GM18508 (cell line): ENCODE measurements at regions not wholly inside any gene's neighbourhood (a gene's known extent, or its start where the extent isn't known, plus 50 kb on each side); places are given as distances from the start of the nearest gene placed in this dataset.
"Not testable (repeated sequence)": the region's sequence is repeated elsewhere in the genome, so short reads cannot be mapped to it uniquely, and the experiment has no call there.

Experiments used
- ATAC-seq: cut with Tn5 transposase; IDR thresholded peaks from one replicate; pipeline ENCODE4 v1.9.1; 2021; ENCODE audit warnings: moderate number of reproducible peaks; ENCODE audit not compliant: insufficient read depth, unreplicated experiment

- ATAC-seq: no peak
Observed at GRCh38 chr3:187795207-187795960, 50.1 kb upstream of the BCL6 start.

- no peak for ATAC-seq
Observed at GRCh38 chr3:187798126-187798525, 52.9 kb upstream of the BCL6 start.

DNA sequence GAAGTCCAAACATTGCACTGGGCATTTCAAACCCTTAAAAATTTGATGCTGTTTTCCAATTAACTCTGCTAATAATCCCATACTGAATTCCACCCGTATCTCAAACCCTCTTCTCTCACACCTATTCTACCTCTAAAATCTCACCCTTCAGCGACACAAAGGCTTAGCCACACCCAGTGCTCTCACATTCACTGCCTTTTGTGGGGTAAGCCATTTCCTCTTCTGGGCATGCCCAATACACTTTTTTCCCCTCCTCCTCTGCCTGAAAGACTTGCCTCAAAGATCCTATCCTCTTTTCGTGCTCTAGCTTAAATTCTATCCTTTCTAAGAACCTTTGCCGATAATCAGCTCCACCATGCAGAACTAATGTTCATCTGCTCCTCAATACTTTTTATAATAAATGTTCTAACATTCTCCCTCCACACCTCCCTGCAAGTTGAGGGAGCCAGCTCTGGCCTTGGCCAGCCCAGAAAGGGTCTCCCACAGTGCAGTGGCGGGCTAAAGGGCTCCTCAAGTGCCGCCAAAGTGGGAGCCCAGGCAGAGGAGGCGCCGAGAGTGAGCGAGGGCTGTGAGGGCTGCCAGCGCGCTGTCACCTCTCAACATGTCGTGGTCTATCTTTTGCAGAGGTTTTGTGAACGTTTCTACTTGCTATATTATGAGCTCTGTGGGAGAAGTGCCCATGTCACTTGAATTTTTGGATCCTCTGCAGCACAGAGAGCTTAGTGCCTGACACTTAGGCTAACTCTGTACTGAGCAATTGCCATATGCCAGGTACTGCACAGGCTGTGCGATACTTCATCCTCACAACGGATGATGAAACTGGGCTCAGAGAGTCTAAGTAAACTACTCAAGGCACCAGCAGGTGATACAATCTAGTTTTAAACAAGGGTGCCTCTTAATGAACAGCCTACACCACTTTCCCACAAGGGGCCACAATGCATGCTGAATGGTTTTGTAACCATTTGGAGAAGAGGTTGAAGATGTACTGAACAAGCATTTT is 53.6 kb upstream of the BCL6 start:
- ATAC-seq: no peak

DNA sequence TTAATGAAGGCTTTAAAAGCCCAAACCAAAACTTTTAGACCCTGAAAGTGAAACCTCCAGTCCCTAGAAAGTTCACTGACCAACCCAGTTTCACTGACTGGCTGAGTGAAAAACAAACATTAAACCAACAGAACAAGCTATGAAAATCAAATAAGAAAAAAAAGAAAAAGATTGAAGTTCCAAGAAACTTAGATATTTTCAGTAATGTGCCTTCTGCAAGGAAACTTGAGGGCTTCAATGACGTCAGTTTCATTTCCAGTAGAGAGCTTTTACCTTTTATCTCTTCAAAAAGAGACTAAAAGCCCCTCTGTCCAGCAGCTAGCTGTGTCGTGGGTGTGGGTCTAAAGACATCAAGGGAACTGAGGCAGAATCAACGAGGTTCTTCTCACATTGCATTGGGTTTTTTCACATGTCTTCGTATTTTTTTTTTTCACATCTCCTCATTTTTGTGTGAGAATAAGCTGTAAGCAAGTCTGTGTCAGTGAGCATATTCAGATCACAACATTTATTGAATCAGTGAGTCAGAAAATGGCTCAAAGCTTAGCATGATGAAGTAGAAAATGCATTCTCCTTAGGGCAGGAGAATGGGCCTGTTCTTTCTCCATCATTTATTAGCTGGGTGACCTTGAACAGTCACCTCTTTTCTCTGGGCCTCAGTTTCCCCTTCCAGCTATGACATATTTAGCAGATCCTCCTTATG is 54.8 kb upstream of the BCL6 start:
- peak; percentile 42 for ATAC-seq

GRCh38 chr3:187801152-187801551 is 55.9 kb upstream of the BCL6 start:
- no peak for ATAC-seq

- ATAC-seq: no peak
Observed at GRCh38 chr3:187802203-187802927, 57.1 kb upstream of the BCL6 start.

- peak; percentile 83 for ATAC-seq
Observed at GRCh38 chr3:187802928-187803259, 57.6 kb upstream of the BCL6 start.

GRCh38 chr3:187804120-187804744 is 59.0 kb upstream of the BCL6 start:
- ATAC-seq: no peak

GRCh38 chr3:187804745-187805121 is 59.5 kb upstream of the BCL6 start:
- ATAC-seq: no peak

DNA sequence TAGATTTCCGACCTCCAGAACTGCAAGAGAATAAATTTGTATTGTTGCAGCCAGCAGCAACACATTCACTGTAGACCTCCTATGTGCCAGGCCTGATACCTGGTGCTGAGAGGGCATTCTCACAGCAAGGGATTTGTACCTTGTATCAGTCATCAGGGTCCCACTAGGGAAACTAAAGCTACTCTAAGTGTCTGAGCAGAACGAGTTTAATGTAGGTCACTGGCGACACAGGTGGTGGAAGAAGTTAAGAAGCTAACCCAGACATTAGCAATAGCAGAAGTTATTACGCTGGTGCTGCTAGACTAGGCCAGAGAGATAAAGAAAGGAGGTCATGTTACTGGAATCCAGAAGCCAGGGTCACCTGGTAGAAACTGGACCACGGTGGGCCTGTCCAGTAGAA is 60.5 kb upstream of the BCL6 start:
- no peak for ATAC-seq

DNA sequence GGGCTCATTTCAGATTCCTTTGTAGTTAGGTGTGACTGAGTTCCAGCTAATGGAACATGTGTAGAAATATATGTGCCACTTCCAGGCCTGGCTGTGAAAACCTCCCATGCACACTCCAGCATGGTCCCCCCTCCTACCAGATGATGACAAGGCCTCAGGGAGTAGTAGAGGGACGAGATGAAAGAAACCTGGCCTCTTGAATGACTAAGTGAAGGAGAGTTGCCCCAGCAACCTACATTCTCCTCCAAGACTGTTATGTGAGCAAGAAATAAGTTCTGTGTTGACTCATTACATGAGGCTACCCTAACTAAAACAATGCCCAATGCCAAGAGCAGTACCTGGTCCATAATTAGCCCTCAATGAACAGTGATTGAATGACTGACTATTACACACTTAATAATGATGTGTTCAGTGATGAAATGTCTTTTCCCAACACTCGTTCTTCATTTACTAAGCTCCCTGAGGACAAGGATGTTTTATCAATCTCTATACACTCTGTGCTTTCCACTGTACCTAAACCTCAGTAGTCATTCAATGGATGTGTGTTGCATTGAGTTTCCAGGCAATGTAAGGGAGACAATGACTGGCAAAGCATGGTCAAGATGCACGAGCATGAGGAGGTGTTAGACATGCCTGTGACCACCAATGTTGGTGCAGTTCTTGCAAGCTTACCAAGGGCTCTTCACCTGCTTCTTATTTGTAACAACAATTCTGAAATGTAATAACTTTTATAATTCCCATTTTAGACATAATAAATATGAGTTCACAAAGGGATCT is 62.0 kb upstream of the BCL6 start:
- no peak for ATAC-seq

DNA sequence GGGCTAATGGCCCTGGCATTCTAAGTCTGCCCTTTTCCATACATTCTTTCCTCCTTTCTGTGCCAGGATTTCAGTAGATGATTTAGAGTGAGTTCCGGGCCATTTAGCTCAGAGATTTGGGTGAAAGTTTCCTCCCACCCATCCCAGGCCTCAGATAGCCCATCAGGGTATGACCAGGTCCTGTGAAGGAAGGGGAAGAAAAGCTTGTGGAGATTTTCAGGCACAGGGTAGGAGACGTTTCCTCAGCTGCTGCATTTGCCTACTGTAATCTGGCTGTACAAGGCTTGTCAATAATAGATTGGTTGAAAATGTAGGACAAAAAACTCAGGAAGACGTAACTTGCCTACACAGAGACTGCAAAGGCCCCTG is 63.2 kb upstream of the BCL6 start:
- no peak for ATAC-seq

- no peak for ATAC-seq
Observed at GRCh38 chr3:187809612-187809991, 64.3 kb upstream of the BCL6 start.

GRCh38 chr3:187810021-187810446 is 64.8 kb upstream of the BCL6 start:
- no peak for ATAC-seq

GRCh38 chr3:187811585-187812250 is 66.5 kb upstream of the BCL6 start:
- ATAC-seq: no peak

DNA sequence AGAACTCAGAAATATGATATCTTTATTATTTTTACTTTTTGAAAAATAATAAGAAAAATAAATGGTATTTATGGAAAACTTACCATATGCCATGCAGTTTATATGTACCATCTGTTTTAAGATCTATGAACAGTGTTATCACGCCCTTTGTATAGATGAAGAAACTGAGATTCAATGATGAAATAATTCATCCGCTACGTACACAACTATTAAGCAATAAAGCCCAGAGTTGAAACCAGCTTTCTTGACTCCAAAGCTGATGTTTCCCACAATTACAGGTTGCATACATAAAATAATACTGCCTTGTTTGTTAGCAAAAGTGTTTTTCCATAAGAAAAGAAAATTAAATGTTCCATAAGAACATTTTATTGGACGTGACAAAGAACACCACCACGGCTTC is 67.2 kb upstream of the BCL6 start:
- no peak for ATAC-seq

DNA sequence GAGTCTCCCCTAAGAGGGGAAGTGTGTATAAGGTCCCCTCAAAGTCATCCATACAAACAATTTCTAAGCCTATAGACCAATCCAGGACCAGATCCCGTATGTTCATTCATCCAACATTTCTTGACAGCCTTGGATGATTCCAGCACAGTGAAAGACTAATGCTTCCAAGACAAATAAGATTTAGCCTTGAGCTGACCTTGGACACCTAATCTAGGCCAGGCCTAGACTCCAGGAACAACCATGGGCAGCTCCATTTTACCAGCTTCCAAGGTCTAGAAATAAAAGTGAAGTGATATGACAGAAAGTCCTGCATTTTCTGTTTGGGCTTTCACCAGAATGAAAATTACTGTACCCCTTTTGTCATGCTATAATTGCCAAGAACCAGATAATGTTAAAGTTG is 67.9 kb upstream of the BCL6 start:
- ATAC-seq: no peak

DNA sequence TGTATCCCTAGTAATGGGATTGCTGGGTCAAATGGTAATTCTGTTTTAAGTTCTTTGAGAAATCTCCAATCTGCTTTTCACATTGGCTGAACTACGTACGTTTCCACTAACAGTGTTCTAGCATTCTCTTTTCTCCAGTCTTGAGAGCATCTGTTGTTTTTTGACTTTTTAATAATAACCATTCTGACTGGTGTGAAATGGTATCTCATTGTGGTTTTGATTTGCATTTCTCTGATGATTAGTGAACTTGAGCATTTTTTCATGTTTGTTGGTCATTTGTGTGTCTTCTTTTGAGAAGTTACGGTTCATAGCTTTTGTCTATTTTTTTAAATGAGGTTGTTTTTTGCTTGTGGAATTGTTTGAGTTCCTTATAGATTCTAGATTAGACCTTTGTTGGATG is 72.5 kb upstream of the BCL6 start:
- ATAC-seq: not testable (repeated sequence)
